Activated CD4-positive, alpha-beta memory T cell treated with anti-CD3 and anti-CD28 coated beads for 36 hours (primary cell): ENCODE measurements at regions not wholly inside any gene's neighbourhood (a gene's known extent, or its start where the extent isn't known, plus 50 kb on each side); places are given as distances from the start of the nearest gene placed in this dataset.

ENCODE experiments used
- CTCF ChIA-PET: fragments of 350-600 bp; sonication (Branson Sonifier 250); formaldehyde crosslinking; loops from one replicate; lab custom pipeline; 2021; ENCODE audit warnings: antibody characterized with exemption, inconsistent platforms; lab: Charles Lee
- POLR2A ChIA-PET: fragments of 350-600 bp; sonication (Branson Sonifier 250); formaldehyde crosslinking; loops from one replicate; lab custom pipeline; 2021; ENCODE audit warnings: antibody characterized with exemption; lab: Charles Lee
- DNase-seq: peaks from one replicate; pipeline ENCODE4 v3.0.0-alpha.2; 2020
- H3K27ac Mint-ChIP-seq: one replicate; pipeline ENCODE4 v1.8.0; 2021; ENCODE audit warnings: mixed read lengths
- H3K27me3 Mint-ChIP-seq: one replicate; pipeline ENCODE4 v1.8.0; 2021; ENCODE audit warnings: mixed read lengths
- H3K36me3 Mint-ChIP-seq: one replicate; pipeline ENCODE4 v1.8.0; 2021; ENCODE audit warnings: mixed read lengths
- H3K4me1 Mint-ChIP-seq: one replicate; pipeline ENCODE4 v1.8.0; 2021; ENCODE audit warnings: low read depth, mixed read lengths
- H3K4me3 Mint-ChIP-seq: one replicate; pipeline ENCODE4 v1.8.0; 2021; ENCODE audit warnings: mild to moderate bottlenecking, mixed read lengths
- H3K9me3 Mint-ChIP-seq: one replicate; pipeline ENCODE4 v1.8.0; 2021; ENCODE audit warnings: mixed read lengths
- intact Hi-C: fragments of 100-400 bp; cut with micrococcal nuclease; formaldehyde crosslinking; loops from one replicate; pipeline ENCODE4 v1.15.1; 2023

- peaks cover 2% of the 10 kb centered on the region for H3K36me3 Mint-ChIP-seq
- H3K4me1 Mint-ChIP-seq, result peaks cover 50% of the 10 kb centered on the region
- H3K27ac Mint-ChIP-seq, result peak overlapping the region; percentile 1
- H3K4me3 Mint-ChIP-seq, result no peak overlapping the region
- ChIA-PET POLR2A (interaction anchor here (1.2 kb wide), 1 partner anchor 19 kb away, joined by 3 read pairs; no protein-coding TSS in a partner anchor), CTCF (interaction anchor here (1.2 kb wide), 1 partner anchor 61 kb away, joined by 3 read pairs; no protein-coding TSS in a partner anchor)
- no peak for DNase-seq
- intact Hi-C loops, result no loop called here
- peaks cover 2% of the 10 kb centered on the region for H3K9me3 Mint-ChIP-seq
- H3K27me3 Mint-ChIP-seq, result no peaks in the 10 kb centered on the region
Observed at GRCh38 chr13:42388326-42388725, 116.4 kb downstream of the AKAP11 start.

- POLR2A ChIA-PET, result no interaction called here
- no peaks in the 10 kb centered on the region for H3K27me3 Mint-ChIP-seq
- DNase-seq, result no peak
- no peak overlapping the region for H3K27ac Mint-ChIP-seq
- intact Hi-C loops, result no loop called here
- CTCF ChIA-PET, result no interaction called here
- H3K9me3 Mint-ChIP-seq, result peaks cover 2% of the 10 kb centered on the region
- H3K4me1 Mint-ChIP-seq, result peaks cover 58% of the 10 kb centered on the region
- no peak overlapping the region for H3K4me3 Mint-ChIP-seq
- peaks cover 5% of the 10 kb centered on the region for H3K36me3 Mint-ChIP-seq
Observed at GRCh38 chr13:42389041-42389440, 117.1 kb downstream of the AKAP11 start.

- Mint-ChIP-seq H3K9me3 (no peaks in the 10 kb centered on the region), H3K4me1 (peaks cover 79% of the 10 kb centered on the region), H3K4me3 (no peak overlapping the region), H3K27ac (peak overlapping the region; percentile 100), H3K27me3 (no peaks in the 10 kb centered on the region), H3K36me3 (peaks cover 30% of the 10 kb centered on the region)
- intact Hi-C loops, result loop anchor here (2.0 to 10.0 kb wide), 6 partner anchors 63 to 927 kb away; partner anchors contain the start of genes DGKH and EPSTI1
- CTCF ChIA-PET, result interaction anchor here (0.7 to 2.9 kb wide), 12 partner anchors 10 to 120 kb away, joined by 3 to 18 read pairs (median 5); no protein-coding TSS in a partner anchor
- no peak for DNase-seq
- POLR2A ChIA-PET, result interaction anchor here (1.0 to 7.6 kb wide), 15 partner anchors 8 to 119 kb away, joined by 3 to 140 read pairs (median 16); partner anchors contain the start of gene AKAP11
Observed at GRCh38 chr13:42392180-42392579, 120.2 kb downstream of the AKAP11 start.

- peak overlapping the region; percentile 100 for H3K27ac Mint-ChIP-seq
- intact Hi-C loops, result loop anchor here (1.0 to 10.0 kb wide), 10 partner anchors 13 to 928 kb away; partner anchors contain the start of genes DGKH and EPSTI1
- ChIA-PET POLR2A (interaction anchor here (0.9 to 7.6 kb wide), 17 partner anchors 9 to 120 kb away, joined by 3 to 140 read pairs (median 9); partner anchors contain the start of gene AKAP11), CTCF (interaction anchor here (0.7 to 2.9 kb wide), 12 partner anchors 10 to 120 kb away, joined by 3 to 18 read pairs (median 5); no protein-coding TSS in a partner anchor)
- H3K4me3 Mint-ChIP-seq, result peak overlapping the region; percentile 96
- DNase-seq, result peak; percentile 68
- H3K27me3 Mint-ChIP-seq, result no peaks in the 10 kb centered on the region
- no peaks in the 10 kb centered on the region for H3K9me3 Mint-ChIP-seq
- H3K4me1 Mint-ChIP-seq, result peaks cover 79% of the 10 kb centered on the region
- peaks cover 38% of the 10 kb centered on the region for H3K36me3 Mint-ChIP-seq
Observed at GRCh38 chr13:42392716-42393572, 121.0 kb downstream of the AKAP11 start.

- H3K4me3 Mint-ChIP-seq, result peak overlapping the region; percentile 96
- H3K27me3 Mint-ChIP-seq, result no peaks in the 10 kb centered on the region
- DNase-seq, result peak; percentile 47
- H3K27ac Mint-ChIP-seq, result peak overlapping the region; percentile 100
- H3K4me1 Mint-ChIP-seq, result peaks cover 77% of the 10 kb centered on the region
- ChIA-PET POLR2A (interaction anchor here (0.6 to 7.6 kb wide), 17 partner anchors 8 to 640 kb away, joined by 3 to 140 read pairs (median 9); partner anchors contain the start of gene AKAP11), CTCF (interaction anchor here (1.3 to 2.9 kb wide), 7 partner anchors 12 to 60 kb away, joined by 4 to 18 read pairs (median 8); no protein-coding TSS in a partner anchor)
- no peaks in the 10 kb centered on the region for H3K9me3 Mint-ChIP-seq
- intact Hi-C loops, result loop anchor here (1.0 to 10.0 kb wide), 12 partner anchors 13 to 929 kb away; partner anchors contain the start of genes DGKH and EPSTI1
- H3K36me3 Mint-ChIP-seq, result peaks cover 43% of the 10 kb centered on the region
Observed at GRCh38 chr13:42393573-42394360, 121.8 kb downstream of the AKAP11 start.

GRCh38 chr13:42394361-42394708, 122.4 kb downstream of the AKAP11 start:
- Mint-ChIP-seq H3K27ac (peak overlapping the region; percentile 100), H3K4me1 (peaks cover 75% of the 10 kb centered on the region), H3K4me3 (peak overlapping the region; percentile 96), H3K36me3 (peaks cover 47% of the 10 kb centered on the region), H3K9me3 (no peaks in the 10 kb centered on the region), H3K27me3 (no peaks in the 10 kb centered on the region)
- ChIA-PET POLR2A (interaction anchor here (0.6 to 7.6 kb wide), 12 partner anchors 13 to 641 kb away, joined by 3 to 140 read pairs (median 28); partner anchors contain the start of gene AKAP11), CTCF (interaction anchor here (2.2 to 2.9 kb wide), 2 partner anchors 12 to 16 kb away, joined by 13 to 18 read pairs; no protein-coding TSS in a partner anchor)
- no peak for DNase-seq
- intact Hi-C loops, result loop anchor here (1.0 to 10.0 kb wide), 7 partner anchors 103 to 930 kb away; partner anchors contain the start of genes DGKH and EPSTI1

GRCh38 chr13:42394711-42395085, 122.7 kb downstream of the AKAP11 start:
- Mint-ChIP-seq H3K27me3 (no peaks in the 10 kb centered on the region), H3K9me3 (no peaks in the 10 kb centered on the region), H3K4me3 (peak overlapping the region; percentile 96), H3K27ac (peak overlapping the region; percentile 100), H3K36me3 (peaks cover 51% of the 10 kb centered on the region), H3K4me1 (peaks cover 79% of the 10 kb centered on the region)
- ChIA-PET CTCF (interaction anchor here (2.2 kb wide), 1 partner anchor 12 kb away, joined by 13 read pairs; no protein-coding TSS in a partner anchor), POLR2A (interaction anchor here (0.6 to 7.6 kb wide), 16 partner anchors 9 to 641 kb away, joined by 3 to 140 read pairs (median 18); partner anchors contain the start of gene AKAP11)
- DNase-seq, result peak; percentile 57
- intact Hi-C loops, result loop anchor here (1.0 to 10.0 kb wide), 8 partner anchors 103 to 930 kb away; partner anchors contain the start of genes DGKH and EPSTI1

GRCh38 chr13:42395086-42395821, 123.3 kb downstream of the AKAP11 start:
- peak; percentile 70 for DNase-seq
- Mint-ChIP-seq H3K27ac (peak overlapping the region; percentile 100), H3K4me3 (peak overlapping the region; percentile 96), H3K36me3 (peaks cover 54% of the 10 kb centered on the region), H3K9me3 (no peaks in the 10 kb centered on the region), H3K27me3 (no peaks in the 10 kb centered on the region), H3K4me1 (peaks cover 84% of the 10 kb centered on the region)
- ChIA-PET POLR2A (interaction anchor here (0.7 to 7.6 kb wide), 16 partner anchors 9 to 596 kb away, joined by 3 to 140 read pairs (median 10); partner anchors contain the start of genes AKAP11 and EPSTI1), CTCF (interaction anchor here (1.1 to 2.2 kb wide), 3 partner anchors 11 to 120 kb away, joined by 3 to 13 read pairs (median 6); no protein-coding TSS in a partner anchor)
- intact Hi-C loops, result loop anchor here (5.0 to 10.0 kb wide), 5 partner anchors 350 to 930 kb away; partner anchors contain the start of genes DGKH and EPSTI1

- H3K4me1 Mint-ChIP-seq, result peaks cover 86% of the 10 kb centered on the region
- peaks cover 61% of the 10 kb centered on the region for H3K36me3 Mint-ChIP-seq
- H3K27me3 Mint-ChIP-seq, result no peaks in the 10 kb centered on the region
- intact Hi-C loops, result loop anchor here (2.0 to 10.0 kb wide), 6 partner anchors 178 to 932 kb away; partner anchors contain the start of genes DGKH, EPSTI1 and TNFSF11
- no peaks in the 10 kb centered on the region for H3K9me3 Mint-ChIP-seq
- ChIA-PET POLR2A (interaction anchor here (0.6 to 7.6 kb wide), 14 partner anchors 8 to 178 kb away, joined by 3 to 140 read pairs (median 16); partner anchors contain the start of genes AKAP11 and TNFSF11), CTCF (interaction anchor here (0.6 to 1.0 kb wide), 3 partner anchors 10 to 199 kb away, joined by 3 to 4 read pairs (median 3); no protein-coding TSS in a partner anchor)
- DNase-seq, result peak; percentile 88
- peak overlapping the region; percentile 100 for H3K27ac Mint-ChIP-seq
- peak overlapping the region; percentile 96 for H3K4me3 Mint-ChIP-seq
Observed at GRCh38 chr13:42396501-42396900, 124.5 kb downstream of the AKAP11 start.
